GM18907 (cell line): ENCODE measurements at regions not wholly inside any gene's neighbourhood (a gene's known extent, or its start where the extent isn't known, plus 50 kb on each side); places are given as distances from the start of the nearest gene placed in this dataset.
A peak's percentile ranks its signal among the peaks of the same experiment; 100 is the strongest.

Experiments used
- ATAC-seq: cut with Tn5 transposase; IDR thresholded peaks from one replicate; pipeline ENCODE4 v1.9.1; 2021; ENCODE audit warnings: mild to moderate bottlenecking, moderate library complexity; ENCODE audit not compliant: unreplicated experiment

DNA sequence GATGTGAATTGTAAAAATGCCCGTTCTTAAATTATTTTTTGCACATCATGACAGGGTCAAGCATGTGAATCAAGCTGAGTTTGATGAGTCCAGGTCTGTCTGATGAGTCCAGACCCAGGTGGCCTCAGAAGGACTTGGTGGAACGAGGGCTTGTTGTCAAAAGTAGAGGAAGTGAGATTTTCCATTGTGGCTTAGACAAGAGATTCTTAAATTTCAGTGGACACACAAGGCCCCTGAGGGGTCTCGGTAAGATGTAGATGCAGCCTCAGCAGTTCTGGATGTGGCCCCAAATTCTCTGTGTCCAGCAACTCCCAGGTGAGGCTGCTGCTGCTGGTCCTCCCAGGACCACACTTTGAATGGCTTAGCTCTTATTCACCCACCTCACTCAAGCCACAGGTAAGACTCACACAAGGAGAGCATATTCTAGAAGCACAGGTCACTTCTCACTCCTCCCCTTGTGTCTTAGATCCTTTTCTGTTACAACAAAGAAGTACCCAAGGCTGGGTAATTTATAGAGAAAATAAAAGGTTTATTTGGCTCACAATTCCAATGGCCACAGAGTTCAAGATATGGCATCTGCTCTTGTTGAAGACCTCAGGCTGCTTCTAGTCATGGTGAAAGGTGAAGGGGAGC is 98.8 kb downstream of the GGTLC2 start:
- no peak for ATAC-seq

DNA sequence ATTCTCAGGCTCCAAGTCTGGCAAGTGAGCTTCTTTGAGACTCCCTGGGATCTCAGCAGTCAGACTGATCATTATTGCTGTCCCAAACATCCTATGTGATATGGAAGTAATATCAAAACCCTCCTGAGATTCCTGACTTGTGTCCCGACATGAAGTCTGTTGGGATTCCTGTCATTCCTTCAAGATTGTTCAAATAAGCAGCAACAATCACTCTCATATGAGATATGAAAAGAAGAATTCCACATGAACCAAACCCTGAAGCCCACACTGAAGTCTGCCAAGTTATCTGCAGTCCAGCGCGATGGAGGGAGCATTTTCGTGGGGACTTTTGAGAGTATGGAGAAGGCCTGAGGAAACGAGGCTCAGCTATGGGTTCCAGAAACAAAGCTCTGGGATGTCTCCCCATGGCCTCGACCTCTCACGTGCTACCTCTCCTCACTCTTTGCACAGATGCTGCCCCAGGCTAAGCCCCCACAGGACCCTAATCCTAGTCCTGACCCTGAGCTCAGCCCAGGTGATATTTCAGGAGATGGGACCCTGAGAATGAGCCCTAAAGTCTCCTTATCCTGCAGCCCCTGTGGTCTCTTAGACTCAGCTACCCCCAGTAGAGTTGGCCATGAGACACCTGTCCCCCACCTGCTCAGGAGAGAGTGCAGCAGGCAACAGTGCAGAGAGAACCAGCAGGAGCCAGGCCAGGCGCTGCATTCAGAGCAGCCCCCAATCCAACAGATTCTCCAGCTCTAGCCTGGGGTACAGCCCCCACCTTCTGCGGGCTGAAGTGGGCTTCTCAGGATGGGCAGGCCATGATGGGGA is 100.2 kb downstream of the GGTLC2 start:
- no peak for ATAC-seq

DNA sequence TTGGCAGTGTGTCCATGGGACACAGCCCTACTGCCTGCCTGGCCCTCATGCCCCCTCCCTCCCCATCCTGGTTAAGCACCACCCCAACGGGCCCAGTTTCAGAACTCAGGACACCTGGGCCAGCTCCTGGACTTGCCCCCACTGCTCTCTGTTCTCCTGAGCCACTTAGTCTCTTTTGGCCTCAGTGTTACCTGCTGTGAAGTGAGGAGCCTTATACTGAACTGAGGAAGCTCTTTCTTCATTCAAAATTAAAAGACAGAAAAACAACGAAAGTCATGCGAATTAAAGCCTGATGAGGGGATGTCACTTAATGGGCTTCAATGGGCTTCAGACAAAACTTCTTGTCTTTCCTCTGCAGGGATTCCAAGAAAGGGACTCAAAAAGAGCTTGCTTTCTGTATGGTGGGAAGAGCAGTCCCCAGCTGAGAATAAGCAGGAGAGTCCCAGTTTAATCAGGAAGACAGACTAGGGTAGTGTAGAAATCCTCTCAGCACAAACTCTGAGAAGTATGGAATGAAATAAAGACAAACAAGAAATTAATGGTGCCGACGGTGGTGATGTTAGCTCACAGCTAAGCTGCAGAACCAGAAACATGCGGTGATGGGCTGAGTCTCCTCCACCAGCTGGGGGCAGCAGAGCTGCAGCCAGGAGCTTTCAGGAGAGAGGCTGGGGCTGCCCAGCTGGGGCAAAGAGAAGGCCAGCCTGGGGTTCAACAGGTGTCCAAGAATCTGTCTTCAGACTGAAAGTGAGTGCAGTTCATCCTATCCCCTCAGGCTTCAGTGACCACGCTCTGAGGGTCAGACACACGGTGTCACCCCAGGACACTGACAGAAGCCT is 101.0 kb downstream of the GGTLC2 start:
- no peak for ATAC-seq

DNA sequence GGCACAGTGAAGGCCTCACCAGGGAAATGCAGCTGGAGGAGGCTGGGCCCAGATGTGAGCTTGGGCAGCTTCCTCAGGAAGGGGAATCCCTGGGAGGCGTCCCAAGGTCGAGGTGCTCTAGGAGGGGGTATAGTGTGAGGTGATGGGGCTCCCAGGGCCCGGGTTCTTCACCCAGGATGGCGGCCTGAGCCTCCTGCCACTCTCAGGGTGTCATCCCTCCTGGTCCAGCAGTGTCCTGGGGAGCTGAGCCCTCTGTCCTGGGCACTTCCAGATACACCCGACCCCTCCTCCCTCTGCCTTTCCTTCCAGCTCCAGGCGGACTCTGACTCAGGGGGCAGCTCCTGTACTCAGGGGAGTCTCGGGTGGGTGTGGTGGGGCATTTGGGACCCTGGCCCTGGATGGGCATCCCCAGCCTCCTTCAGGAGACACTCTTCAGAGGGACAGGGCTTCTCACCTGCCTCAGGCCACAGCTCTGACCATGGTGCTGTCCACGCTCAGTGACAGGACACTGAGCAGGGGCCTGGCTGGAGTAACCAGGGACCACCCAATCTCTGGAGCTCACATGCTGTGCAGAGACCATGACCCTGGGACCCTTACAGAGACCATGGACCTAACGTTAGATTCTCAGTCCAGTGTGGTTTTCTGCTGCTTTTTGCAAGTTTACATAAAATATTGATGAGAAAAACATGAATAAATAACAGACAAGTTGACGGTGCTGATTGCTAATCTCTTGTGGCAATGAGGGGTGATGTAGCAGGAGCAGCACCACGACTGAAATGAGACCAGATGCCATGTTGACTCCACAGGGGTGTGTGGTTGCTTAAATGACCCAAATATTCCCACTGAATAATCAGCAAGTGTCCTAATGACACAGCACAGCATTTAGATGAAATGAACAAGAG is 101.9 kb downstream of the GGTLC2 start:
- no peak for ATAC-seq

DNA sequence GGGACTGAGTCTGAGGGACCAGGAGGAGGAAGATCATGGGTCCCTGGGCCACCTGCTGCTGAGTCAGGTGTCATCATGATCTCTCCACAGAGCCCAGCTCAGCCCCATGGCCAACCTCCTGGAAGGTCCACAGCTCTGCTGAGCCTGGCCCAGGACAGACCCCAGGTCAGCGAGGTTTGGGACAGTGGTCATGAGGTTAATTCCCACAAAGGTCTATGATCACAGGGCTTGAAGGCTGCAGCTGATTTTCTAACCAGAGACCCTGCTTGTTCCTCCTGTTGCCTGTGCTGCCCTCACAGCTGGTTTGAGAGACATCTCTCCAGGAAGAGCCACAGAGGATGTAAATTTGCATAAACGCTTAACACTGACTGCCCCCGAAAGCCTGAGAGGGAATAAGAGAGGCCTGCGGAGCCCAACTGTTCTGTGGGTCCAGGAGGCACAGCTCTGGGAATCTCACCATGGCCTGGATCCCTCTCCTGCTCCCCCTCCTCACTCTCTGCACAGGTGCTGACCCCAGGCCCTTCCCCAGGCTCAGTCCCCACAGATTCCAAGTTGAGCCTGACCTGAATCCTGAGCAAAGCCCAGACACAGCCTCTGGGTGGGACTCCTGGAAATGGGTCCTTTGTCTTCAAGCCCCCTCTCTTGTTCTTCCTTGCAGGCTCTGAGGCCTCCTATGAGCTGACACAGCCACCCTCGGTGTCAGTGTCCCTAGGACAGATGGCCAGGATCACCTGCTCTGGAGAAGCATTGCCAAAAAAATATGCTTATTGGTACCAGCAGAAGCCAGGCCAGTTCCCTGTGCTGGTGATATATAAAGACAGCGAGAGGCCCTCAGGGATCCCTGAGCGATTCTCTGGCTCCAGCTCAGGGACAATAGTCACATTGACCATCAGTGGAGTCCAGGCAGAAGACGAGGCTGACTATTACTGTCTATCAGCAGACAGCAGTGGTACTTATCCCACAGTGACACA is 102.8 kb downstream of the GGTLC2 start:
- ATAC-seq: peak; percentile 43

DNA sequence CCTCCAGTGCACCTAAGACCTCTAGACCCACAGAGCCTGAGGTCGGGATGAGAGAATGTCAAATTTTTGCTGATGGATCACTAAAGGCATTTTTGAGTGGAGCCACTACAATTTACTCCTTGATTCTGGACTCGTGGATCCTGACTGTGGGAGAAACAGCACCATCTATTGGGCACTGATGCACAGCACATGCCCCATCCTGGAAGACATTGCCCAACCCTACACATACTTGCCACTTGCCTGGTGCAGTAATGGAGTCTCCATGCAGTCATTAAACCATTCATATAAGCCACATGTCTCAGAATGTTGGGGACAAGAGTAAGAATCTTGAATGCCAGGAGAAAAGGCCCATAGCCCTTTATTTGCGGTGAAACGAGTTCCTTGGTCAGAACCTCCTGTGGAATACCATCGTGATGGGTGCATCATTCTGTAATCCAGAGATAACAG is 103.9 kb downstream of the GGTLC2 start:
- ATAC-seq: no peak

DNA sequence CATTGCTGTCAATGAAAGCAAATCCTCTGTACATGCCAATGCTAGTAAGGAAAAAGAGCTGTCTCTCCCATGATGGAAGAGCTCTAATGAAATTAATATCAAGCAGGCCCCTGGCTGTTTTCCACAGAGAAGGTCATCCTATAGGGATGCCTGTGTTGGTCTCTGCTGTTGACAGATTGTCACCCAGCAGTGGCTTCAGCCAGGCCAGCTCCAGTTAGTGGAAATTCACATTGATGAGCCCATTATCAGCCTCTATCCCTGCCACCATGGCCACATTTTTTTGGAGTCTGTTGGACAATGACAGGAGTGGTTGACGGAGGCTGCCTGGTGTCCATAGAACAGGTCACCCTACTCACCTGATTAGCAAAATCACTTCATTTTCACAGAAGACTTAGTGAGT is 104.3 kb downstream of the GGTLC2 start:
- ATAC-seq: no peak

DNA sequence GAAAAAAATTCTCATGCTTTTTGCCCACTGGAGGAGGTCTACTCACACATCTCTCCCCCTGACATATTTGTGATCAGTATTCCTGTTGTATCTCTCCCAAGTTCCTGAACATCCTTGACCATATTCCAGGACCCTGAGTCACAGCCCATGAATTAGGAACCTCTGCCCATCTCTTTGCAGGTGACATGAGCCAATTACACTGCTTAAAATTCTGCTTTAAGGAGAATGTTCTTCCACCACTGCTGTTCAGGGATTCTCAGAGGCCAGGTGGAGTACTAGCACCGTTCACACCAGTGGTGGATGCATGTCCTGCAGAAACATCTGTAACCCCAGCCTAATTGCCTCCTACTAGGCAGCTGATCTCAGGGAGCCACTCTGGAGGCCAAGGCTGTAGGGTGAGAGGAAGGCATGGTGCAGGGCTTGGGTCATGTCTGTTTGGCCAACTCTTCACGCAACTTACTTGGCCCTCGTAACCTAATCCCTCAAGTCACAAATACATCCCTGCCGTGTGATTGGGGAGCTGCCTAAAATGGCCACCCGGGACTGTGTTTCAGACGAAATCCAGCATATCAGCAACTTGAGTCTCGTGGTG is 104.8 kb downstream of the GGTLC2 start:
- ATAC-seq: no peak

DNA sequence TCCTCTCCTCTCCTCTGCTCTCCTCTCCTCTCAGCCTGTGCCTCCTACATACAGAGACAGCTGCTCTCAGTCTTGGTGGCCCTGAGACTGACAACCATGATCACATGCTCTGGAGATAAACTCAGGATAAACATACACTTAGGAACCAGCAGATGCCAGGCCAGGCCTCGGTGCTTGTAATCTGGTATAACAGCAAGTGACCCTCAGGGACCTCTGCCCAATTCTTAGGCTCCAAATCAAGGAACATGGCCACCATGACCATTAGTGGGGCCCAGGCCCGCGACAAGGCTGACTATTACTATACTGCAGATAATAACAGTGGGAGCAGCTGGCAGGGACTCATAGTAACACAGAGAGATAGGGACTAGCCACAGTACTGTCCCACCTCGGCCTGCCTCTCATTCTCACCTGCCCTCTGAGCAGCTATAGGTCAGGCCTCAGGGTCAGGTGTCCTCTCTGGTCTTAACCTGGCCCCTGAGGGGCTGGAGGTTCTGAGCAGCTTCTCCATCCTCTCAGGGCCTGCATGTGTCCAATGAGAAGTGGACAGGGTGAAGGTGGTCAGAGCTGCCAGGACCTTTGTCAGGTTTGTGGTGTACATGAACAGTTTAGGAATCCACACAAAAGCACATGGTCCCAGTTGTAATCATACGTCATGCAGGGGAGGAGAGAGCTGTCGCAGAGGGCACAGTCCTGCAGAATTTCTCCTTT is 106.1 kb downstream of the GGTLC2 start:
- ATAC-seq: no peak

DNA sequence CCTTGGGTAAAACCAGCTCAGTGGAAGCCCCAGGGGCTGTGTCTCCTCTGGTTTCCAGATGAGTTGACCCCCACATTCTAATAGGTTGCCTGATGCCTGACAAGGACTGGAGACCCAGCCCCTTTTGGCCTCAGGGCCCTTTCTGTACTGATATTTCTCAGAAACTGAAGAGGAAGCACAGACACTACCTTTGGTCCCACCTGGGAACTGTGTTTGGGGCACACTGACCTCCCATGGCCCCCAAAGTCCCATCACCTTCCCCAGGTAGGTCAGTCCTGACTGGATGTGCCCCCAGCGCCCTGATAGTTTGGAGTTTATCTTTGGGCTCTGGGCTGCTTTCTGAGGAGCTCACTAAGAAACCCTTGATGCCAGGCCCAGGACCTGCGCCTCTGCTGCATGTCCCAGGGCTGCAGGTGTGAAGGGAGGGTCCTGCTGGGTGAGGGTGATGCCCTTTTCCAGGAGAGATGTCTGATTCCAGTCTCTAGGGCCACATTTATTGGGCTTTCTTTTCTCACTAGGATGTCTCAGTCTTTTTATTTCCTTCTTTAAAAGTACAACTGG is 106.7 kb downstream of the GGTLC2 start:
- no peak for ATAC-seq

DNA sequence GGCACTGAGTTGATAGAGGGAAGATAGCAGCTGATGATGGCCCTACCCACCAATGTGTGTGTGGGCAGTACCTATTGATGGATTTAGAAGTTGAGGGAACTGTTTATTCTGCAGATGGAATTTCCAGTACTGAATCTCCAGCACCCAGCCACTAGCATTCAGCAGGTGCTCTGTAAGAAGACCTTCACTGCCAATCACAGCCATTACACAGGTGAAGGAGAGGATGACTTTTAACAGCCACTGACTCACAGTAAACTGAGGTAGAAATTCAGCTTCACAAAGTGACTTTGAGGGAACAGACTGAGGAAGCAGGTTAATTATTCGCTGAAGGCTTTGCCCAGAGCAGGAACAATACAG is 107.8 kb downstream of the GGTLC2 start:
- ATAC-seq: no peak

DNA sequence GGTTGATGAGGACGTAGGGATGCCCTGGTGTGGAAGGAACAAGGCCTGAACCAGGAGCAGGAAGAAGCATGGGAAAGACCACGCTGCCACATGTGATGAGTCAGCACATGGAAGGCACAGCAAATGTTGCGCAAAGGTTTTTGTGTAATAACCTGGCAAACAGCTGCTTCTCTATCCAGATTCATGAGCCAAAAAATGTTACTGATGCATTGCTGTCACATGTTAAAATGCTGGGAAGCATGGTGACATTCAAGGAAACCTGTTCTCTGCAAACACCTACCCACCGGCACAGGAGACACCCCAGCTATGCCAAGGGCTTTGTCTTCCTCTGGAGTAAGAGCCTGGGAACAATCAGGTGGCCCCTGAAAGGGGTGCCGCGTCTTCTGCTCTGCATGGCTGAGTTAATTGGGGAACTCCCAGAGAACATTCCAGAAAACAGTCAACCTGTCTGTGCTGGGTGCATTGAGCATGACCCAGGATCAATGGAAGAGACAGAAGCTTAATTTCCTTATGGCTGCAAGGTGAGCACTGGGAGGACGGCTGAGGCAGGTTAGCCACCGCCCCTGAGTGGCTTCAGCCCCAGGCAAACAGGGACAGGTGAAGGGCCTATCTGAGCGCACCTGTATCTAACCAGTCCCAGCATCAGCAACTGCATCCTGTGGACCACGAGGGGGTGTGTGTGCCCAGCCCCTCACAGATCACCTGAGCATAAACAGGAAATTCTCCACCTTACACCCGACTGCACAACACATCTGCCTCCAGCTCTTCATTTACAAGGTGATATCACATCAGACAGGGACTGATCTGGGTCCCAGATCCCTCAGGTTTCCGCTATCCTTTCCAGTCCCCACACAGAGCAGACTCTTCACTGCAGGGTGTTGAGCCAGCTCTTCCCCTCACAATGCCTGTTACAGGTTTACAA is 108.4 kb downstream of the GGTLC2 start:
- ATAC-seq: no peak

DNA sequence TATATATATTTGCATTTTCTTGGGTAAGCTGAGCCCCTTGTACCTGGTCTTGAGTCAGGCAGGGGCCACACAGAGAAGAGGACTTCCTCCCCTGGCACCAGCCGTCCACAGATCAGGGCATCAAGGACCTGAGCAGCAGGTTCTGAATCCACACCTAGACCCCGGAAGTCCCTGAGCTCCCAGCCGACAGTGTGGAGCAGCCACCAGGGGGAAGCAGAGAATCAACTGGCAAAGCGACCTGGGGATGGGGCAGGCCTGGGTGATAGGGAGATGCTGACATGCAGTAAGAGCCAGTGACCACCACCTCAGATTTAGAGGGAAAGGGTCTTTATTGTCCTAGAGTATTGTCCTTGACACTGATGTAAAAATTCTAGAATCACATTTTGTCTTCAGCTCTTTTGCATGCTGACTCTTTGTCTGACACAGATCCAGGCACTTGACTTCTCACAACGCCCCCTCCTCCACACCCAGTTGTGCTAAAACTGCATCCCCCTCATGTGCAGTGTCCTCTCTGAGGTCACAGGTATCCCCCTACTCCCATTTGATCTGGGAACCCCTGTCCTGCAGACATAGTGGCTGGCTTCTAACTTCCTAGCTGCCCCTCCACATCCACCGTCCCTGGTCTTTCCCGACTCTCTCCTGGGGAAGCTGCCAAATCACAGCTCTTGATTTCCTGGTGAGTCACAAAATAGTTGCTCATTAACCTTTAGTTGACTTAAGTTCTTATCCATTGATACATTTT is 109.3 kb downstream of the GGTLC2 start:
- ATAC-seq: no peak

DNA sequence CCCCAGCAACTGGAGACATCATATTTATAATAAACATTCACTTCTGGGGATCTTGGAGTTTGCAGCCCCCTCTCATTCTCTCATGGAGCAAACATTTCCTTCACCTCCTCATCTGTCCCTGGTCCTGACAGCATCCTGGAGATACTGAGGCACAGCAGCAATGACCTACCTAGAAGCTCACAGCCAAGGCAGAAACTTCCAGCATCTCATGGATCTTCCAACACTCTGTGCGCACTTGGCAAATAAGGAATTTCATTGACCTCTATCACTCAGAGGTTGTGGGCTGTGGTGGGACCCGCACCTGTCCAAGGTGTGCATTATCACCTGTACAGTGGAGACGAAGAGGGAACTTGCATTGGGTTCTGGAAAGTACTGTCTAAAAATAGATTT is 109.8 kb downstream of the GGTLC2 start:
- no peak for ATAC-seq

DNA sequence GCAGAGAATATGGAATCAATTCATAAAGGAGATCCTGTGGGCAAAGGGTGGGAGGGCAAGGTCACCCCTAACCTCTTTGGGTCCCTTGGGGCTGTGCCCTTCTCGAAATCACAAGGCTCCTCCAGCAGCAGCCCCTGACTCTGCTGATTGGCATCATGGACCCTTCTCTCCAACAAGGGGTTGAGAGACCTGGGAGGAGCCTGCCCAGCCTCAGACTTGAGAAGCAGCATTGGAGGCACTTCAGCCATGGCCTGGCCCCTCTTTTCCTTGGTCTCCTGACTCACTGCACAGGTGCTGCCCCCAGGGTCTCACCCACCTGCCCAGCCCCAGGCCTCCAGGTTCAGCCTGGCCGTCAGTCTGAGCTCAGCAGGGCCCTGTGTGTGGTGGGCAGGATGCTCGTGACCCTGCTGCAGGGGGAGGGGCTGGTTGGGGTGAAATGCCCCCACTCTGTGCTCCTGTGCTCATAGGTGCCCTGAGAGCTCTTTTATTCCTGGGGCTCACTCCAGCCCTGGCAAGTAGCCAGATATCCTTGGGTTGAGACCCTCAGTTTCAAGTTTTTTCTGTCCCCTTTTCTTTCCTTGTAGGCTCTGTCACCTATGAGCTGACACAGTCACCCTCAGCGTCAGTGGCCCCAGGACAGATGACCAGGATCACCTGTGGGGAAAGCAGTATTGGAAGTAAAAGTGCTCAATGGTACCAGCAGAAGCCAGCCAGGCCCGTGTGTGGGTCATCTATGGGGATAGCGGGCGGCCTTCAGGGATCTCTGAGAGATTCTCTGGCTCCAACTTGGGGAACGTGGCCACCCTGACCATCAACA is 110.8 kb downstream of the GGTLC2 start:
- no peak for ATAC-seq

DNA sequence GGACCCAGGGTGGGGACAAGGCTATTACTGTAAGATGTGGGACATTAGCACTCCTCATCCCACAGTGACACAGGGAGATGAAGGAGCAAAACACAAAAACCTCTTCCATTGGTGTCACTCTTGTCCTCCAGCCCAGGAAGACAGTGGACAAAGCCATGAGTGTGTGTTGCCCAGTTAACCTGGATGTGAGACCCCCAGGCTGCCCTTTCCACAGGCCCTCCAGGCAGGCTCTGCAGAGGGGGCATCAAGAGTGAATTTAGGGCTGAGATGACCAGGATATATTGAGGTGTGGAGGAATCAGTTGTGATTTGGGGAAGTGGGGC is 111.3 kb downstream of the GGTLC2 start:
- ATAC-seq: no peak
